Panc1 (cell line): ENCODE measurements at regions not wholly inside any gene's neighbourhood (a gene's known extent, or its start where the extent isn't known, plus 50 kb on each side); places are given as distances from the start of the nearest gene placed in this dataset.

Source experiments
- ATAC-seq: fragments of 200-7000 bp; cut with Tn5 transposase; 2 replicates; pipeline ENCODE4 v1.9.1; 2020; ENCODE audit warnings: mild to moderate bottlenecking, moderate library complexity
- BruUV-seq: library from RNA; stranded (reverse); fragments of 400-500 nt; replicated peaks from 2 replicates; lab custom pipeline; 2021; lab: Mats Ljungman, UMichigan
- CTCF ChIA-PET: fragments of 300-600 bp; sonication (Branson Sonifier 250); formaldehyde crosslinking; loops from one replicate; lab custom pipeline; 2022; ENCODE audit warnings: antibody characterized with exemption; lab: Charles Lee
- POLR2A ChIA-PET: fragments of 300-600 bp; sonication (Branson Sonifier 250); formaldehyde crosslinking; loops from one replicate; lab custom pipeline; 2022; ENCODE audit warnings: antibody characterized with exemption; lab: Charles Lee
- DNase-seq: peaks from one replicate; pipeline ENCODE4 v3.0.0-alpha.2; 2010; ENCODE audit warnings: low read depth, low spot score
- H3K27ac ChIP-seq: 2 replicates; pipeline ENCODE4 v1.5.1; 2011; ENCODE audit warnings: mild to moderate bottlenecking, low read length, inconsistent platforms
- H3K27me3 ChIP-seq: fragments of 200-500 bp; sonication (Bioruptor generic); 2 replicates; pipeline ENCODE4 v1.6.0; 2014; ENCODE audit warnings: low read length, inconsistent platforms; ENCODE audit not compliant: control insufficient read depth, insufficient read depth
- H3K36me3 ChIP-seq: fragments of 200-500 bp; sonication (Bioruptor generic); 2 replicates; pipeline ENCODE4 v1.5.1; 2014; ENCODE audit warnings: inconsistent platforms, mild to moderate bottlenecking, low read length, moderate library complexity; ENCODE audit not compliant: control insufficient read depth, insufficient read depth
- H3K4me1 ChIP-seq: 2 replicates; pipeline ENCODE4 v1.5.1; 2011; ENCODE audit warnings: inconsistent platforms, mild to moderate bottlenecking, low read length, moderate library complexity; ENCODE audit not compliant: control insufficient read depth, insufficient read depth
- H3K4me3 ChIP-seq, 2 experiments: 2 replicates each; pipeline ENCODE4 v1.5.1; 2011 to 2012; ENCODE audit warnings: low read depth in 2 of 2, low read length in 2 of 2, mild to moderate bottlenecking in 2 of 2, inconsistent platforms in 1 of 2, moderate library complexity in 1 of 2
- H3K9me3 ChIP-seq: fragments of 200-500 bp; sonication (Bioruptor generic); 2 replicates; pipeline ENCODE4 v1.5.1; 2014; ENCODE audit warnings: low read depth, mild to moderate bottlenecking, inconsistent platforms, low read length, moderate library complexity; ENCODE audit not compliant: control insufficient read depth, insufficient read depth
- POLR2AphosphoS5 ChIP-seq: IDR thresholded peaks from 2 replicates; pipeline ENCODE4 v1.6.1; 2012; ENCODE audit warnings: mild to moderate bottlenecking, low read depth, low read length, moderate library complexity
- REST ChIP-seq, 2 experiments: IDR thresholded peaks; 2 replicates each; pipeline ENCODE4 v1.6.1; 2011 to 2012; ENCODE audit warnings: low read depth in 2 of 2, control low read depth in 1 of 2, low read length in 1 of 2, mild to moderate bottlenecking in 1 of 2, moderate library complexity in 1 of 2; ENCODE audit not compliant: insufficient read depth in 1 of 2
- SIN3A ChIP-seq: IDR thresholded peaks from 2 replicates; pipeline ENCODE4 v1.6.1; 2012; ENCODE audit warnings: low read depth, mild to moderate bottlenecking, low read length, moderate library complexity, borderline replicate concordance; ENCODE audit not compliant: insufficient read depth
- TCF7L2 ChIP-seq: IDR thresholded peaks from 2 replicates; pipeline ENCODE4 v1.6.1; 2011; ENCODE audit warnings: mild to moderate bottlenecking, low read depth, low read length, inconsistent platforms
- in situ Hi-C: cut with HindIII; loops from 2 replicates; pipeline ENCODE4 v1.10.0; 2016; ENCODE audit warnings: low sequenced_read_pairs, low pct_unique_long_range_greater_than_20kb
- intact Hi-C: fragments of 100-400 bp; cut with micrococcal nuclease; formaldehyde crosslinking; loops from one replicate; pipeline ENCODE4 v1.10.0; 2022; ENCODE audit not compliant: unreplicated experiment
- TF ChIP-seq, protein P1 (sequence below): fragments of 450-650 bp; IDR thresholded peaks from 2 replicates; pipeline ENCODE4 v1.5.1; 2017; ENCODE audit warnings: mild to moderate bottlenecking

- CTCF ChIA-PET = no interaction called here
- ATAC-seq = no peak
- Histone ChIP-seq H3K27ac (no peak overlapping the region), H3K4me1 (no peaks in the 10 kb centered on the region), H3K27me3 (no peaks in the 10 kb centered on the region), H3K4me3 (no peak overlapping the region), H3K9me3 (no peaks in the 10 kb centered on the region), H3K36me3 (no peaks in the 10 kb centered on the region)
- POLR2A ChIA-PET = no interaction called here
- DNase-seq = no peak
- intact Hi-C loops (no loop called here), in situ Hi-C loops (no loop called here)
- TF ChIP-seq REST (IDR thresholded peaks at IDR 0.05; ENCODE audit: insufficient read depth in 1 of 2, low read depth in 2 of 2, low read length in 1 of 2) (no peak), TCF7L2 (no peak), POLR2AphosphoS5 (no peak), SIN3A (no peak)
- TF ChIP-seq, protein P1, sequence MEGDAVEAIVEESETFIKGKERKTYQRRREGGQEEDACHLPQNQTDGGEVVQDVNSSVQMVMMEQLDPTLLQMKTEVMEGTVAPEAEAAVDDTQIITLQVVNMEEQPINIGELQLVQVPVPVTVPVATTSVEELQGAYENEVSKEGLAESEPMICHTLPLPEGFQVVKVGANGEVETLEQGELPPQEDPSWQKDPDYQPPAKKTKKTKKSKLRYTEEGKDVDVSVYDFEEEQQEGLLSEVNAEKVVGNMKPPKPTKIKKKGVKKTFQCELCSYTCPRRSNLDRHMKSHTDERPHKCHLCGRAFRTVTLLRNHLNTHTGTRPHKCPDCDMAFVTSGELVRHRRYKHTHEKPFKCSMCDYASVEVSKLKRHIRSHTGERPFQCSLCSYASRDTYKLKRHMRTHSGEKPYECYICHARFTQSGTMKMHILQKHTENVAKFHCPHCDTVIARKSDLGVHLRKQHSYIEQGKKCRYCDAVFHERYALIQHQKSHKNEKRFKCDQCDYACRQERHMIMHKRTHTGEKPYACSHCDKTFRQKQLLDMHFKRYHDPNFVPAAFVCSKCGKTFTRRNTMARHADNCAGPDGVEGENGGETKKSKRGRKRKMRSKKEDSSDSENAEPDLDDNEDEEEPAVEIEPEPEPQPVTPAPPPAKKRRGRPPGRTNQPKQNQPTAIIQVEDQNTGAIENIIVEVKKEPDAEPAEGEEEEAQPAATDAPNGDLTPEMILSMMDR = no peak
- BruUV-seq = no TSS peak
Observed at GRCh38 chr13:85212692-85213091, 586.5 kb downstream of the SLITRK6 start.

GRCh38 chr13:85204668-85205344 lies 594.4 kb downstream of the SLITRK6 start:
- ATAC-seq (no peak), DNase-seq (no peak)
- Histone ChIP-seq H3K4me1 (no peaks in the 10 kb centered on the region), H3K4me3 (no peak overlapping the region), H3K9me3 (no peaks in the 10 kb centered on the region), H3K27me3 (no peaks in the 10 kb centered on the region), H3K27ac (no peak overlapping the region), H3K36me3 (no peaks in the 10 kb centered on the region)
- TF ChIP-seq POLR2AphosphoS5 (no peak), REST (IDR thresholded peaks at IDR 0.05; ENCODE audit: insufficient read depth in 1 of 2, low read depth in 2 of 2, low read length in 1 of 2) (no peak), SIN3A (no peak), TCF7L2 (no peak)
- TF ChIP-seq, protein P1 = no peak
- intact Hi-C loops = no loop called here
- CTCF ChIA-PET = no interaction called here
- in situ Hi-C loops = no loop called here
- BruUV-seq = no TSS peak
- POLR2A ChIA-PET = no interaction called here
